HepG2 (cell line): ENCODE measurements at regions not wholly inside any gene's neighbourhood (a gene's known extent, or its start where the extent isn't known, plus 50 kb on each side); places are given as distances from the start of the nearest gene placed in this dataset.

ENCODE experiments used
- ATAC-seq: fragments of 200-7000 bp; cut with Tn5 transposase; 3 replicates; pipeline ENCODE4 v1.9.1; 2020; ENCODE audit warnings: mild to moderate bottlenecking, moderate library complexity
- BruUV-seq: library from RNA; stranded (reverse); fragments of 400-500 nt; replicated peaks from 2 replicates; lab custom pipeline; 2021; lab: Mats Ljungman, UMichigan
- CTCF ChIA-PET: fragments of 300-600 bp; formaldehyde crosslinking; extraction: SDS; loops from one replicate; lab custom pipeline; 2021; ENCODE audit warnings: low total read pairs, inconsistent platforms, low intra/inter-chr PET ratio; lab: Yijun Ruan, JAX
- POLR2A ChIA-PET: fragments of 350-600 bp; sonication (Branson Sonifier 250); formaldehyde crosslinking; loops from one replicate; lab custom pipeline; 2020; ENCODE audit warnings: antibody characterized with exemption, inconsistent platforms; lab: Yijun Ruan, JAX
- DNase-seq: peaks from one replicate; pipeline ENCODE4 v3.0.0-alpha.2; 2015; ENCODE audit warnings: low spot score
- FAIRE-seq: peaks from 3 replicates; lab custom pipeline; 2011; peaks lifted over from hg19 to GRCh38; lab: Jason Lieb, UNC
- H2AFZ ChIP-seq: one replicate; pipeline ENCODE4 v1.6.1; 2011; ENCODE audit warnings: low read length, inconsistent platforms
- H3K27ac ChIP-seq: fragments of 300-600 bp; 3 replicates; pipeline ENCODE4 v1.8.0; 2011; ENCODE audit warnings: mixed run types, mild to moderate bottlenecking, mixed read lengths, low read length, inconsistent platforms; ENCODE audit not compliant: insufficient read depth; ENCODE audit errors: extremely low read length
- H3K27me3 ChIP-seq, 2 experiments: fragments of 200-600 bp in 1 of 2; 2 replicates in 1 of 2; 3 replicates in 1 of 2; pipeline versions ENCODE4 v1.6.0 to v1.8.0; 2011; ENCODE audit warnings: low read length in 2 of 2, mild to moderate bottlenecking in 2 of 2, moderate library complexity in 2 of 2, inconsistent platforms in 1 of 2; ENCODE audit not compliant: insufficient read depth in 2 of 2, control insufficient read depth in 1 of 2
- H3K36me3 ChIP-seq, 2 experiments: fragments of 200-600 bp in 1 of 2; replicated peaks in 1 of 2; 2 replicates in 1 of 2; 3 replicates in 1 of 2; pipeline versions ENCODE4 v1.5.1 to v1.8.0; 2011; ENCODE audit warnings: low read length in 2 of 2, inconsistent platforms in 1 of 2; ENCODE audit not compliant: insufficient read depth in 2 of 2, control insufficient read depth in 1 of 2
- H3K4me1 ChIP-seq: 2 replicates; pipeline ENCODE4 v1.5.1; 2012; ENCODE audit warnings: low read length, inconsistent platforms; ENCODE audit not compliant: insufficient read depth
- H3K4me2 ChIP-seq: 2 replicates; pipeline ENCODE4 v1.6.0; 2011; ENCODE audit warnings: low read depth, low read length, inconsistent platforms
- H3K4me3 ChIP-seq, 3 experiments: fragments of 200-600 bp in 1 of 3; sonication (generic), shearing (Covaris generic) in 1 of 3; replicated peaks in 1 of 3; 2 replicates each; pipeline ENCODE4 v1.5.1; 2011 to 2016; ENCODE audit warnings: low read length in 3 of 3, inconsistent platforms in 2 of 3, low read depth in 2 of 3, mild to moderate bottlenecking in 2 of 3, control low read depth in 1 of 3, mixed read lengths in 1 of 3; ENCODE audit not compliant: insufficient read depth in 1 of 3
- H3K79me2 ChIP-seq: one replicate; pipeline ENCODE4 v1.6.1; 2011; ENCODE audit warnings: low read length, inconsistent platforms; ENCODE audit not compliant: insufficient read depth
- H3K9ac ChIP-seq: 2 replicates; pipeline ENCODE4 v1.6.0; 2011; ENCODE audit warnings: mild to moderate bottlenecking, low read depth, low read length, inconsistent platforms; ENCODE audit not compliant: insufficient read depth
- H3K9me3 ChIP-seq: 2 replicates; pipeline ENCODE4 v1.5.1; 2012; ENCODE audit warnings: mild to moderate bottlenecking, low read length
- H4K20me1 ChIP-seq: 2 replicates; pipeline ENCODE4 v1.6.0; 2011; ENCODE audit warnings: inconsistent platforms, mild to moderate bottlenecking, low read length, moderate library complexity; ENCODE audit not compliant: insufficient read depth
- AGO1 ChIP-seq: fragments of 200-400 bp; formaldehyde crosslinking; IDR thresholded peaks from 2 replicates; pipeline ENCODE4 v1.6.1; 2017; ENCODE audit warnings: mild to moderate bottlenecking, low read depth, low read length, moderate library complexity; ENCODE audit not compliant: poor library complexity, severe bottlenecking
- ARNT2 ChIP-seq: sonication (generic); formaldehyde crosslinking; IDR thresholded peaks from 2 replicates; pipeline ENCODE4 v1.8.0; 2022; ENCODE audit warnings: mild to moderate bottlenecking, low read depth, missing genetic modification reagents, moderate library complexity
- HINFP ChIP-seq: sonication (generic); formaldehyde crosslinking; IDR thresholded peaks from 2 replicates; pipeline ENCODE4 v1.4.0; 2020; ENCODE audit warnings: low read depth, mild to moderate bottlenecking, missing genetic modification reagents
- USF2 ChIP-seq, 2 experiments: sonication (generic) in 1 of 2; formaldehyde crosslinking in 1 of 2; IDR thresholded peaks; 2 replicates each; pipeline versions ENCODE4 v1.5.1 to v1.6.1; 2011 to 2020; ENCODE audit warnings: borderline replicate concordance in 1 of 2, low read depth in 1 of 2, low read length in 1 of 2, mild to moderate bottlenecking in 1 of 2, missing genetic modification reagents in 1 of 2, moderate library complexity in 1 of 2
- ZMAT5 ChIP-seq: sonication (generic); formaldehyde crosslinking; IDR thresholded peaks from 2 replicates; pipeline ENCODE4 v1.5.0; 2020; ENCODE audit warnings: mild to moderate bottlenecking, low read depth, missing genetic modification reagents, borderline replicate concordance
- ZNF24 ChIP-seq: fragments of 450-650 bp; IDR thresholded peaks from 2 replicates; pipeline ENCODE4 v1.6.1; 2017; ENCODE audit warnings: antibody characterized with exemption, mild to moderate bottlenecking
- ZNF280D ChIP-seq: sonication (generic); formaldehyde crosslinking; IDR thresholded peaks from 2 replicates; pipeline ENCODE4 v1.5.1; 2020; ENCODE audit warnings: mild to moderate bottlenecking, missing genetic modification reagents
- ZNF44 ChIP-seq: sonication (generic); formaldehyde crosslinking; IDR thresholded peaks from 2 replicates; pipeline ENCODE4 v1.5.1; 2020; ENCODE audit warnings: mild to moderate bottlenecking, missing genetic modification reagents
- ZNF530 ChIP-seq: sonication (generic); formaldehyde crosslinking; IDR thresholded peaks from 2 replicates; pipeline ENCODE4 v1.5.0; 2020; ENCODE audit warnings: low read depth, mild to moderate bottlenecking, missing genetic modification reagents
- ZNF737 ChIP-seq: sonication (generic); formaldehyde crosslinking; IDR thresholded peaks from 2 replicates; pipeline ENCODE4 v1.5.0; 2020; ENCODE audit warnings: missing genetic modification reagents, mild to moderate bottlenecking, borderline replicate concordance
- WGBS: methylation state at CpG from one replicate; pipeline ENCODE4 v1.1.6; 2017; ENCODE audit warnings: low lambda C conversion rate; 5-methylcytosine and 5-hydroxymethylcytosine counted together
- in situ Hi-C: cut with HindIII; loops from 2 replicates; pipeline ENCODE4 v1.10.0; 2017; ENCODE audit warnings: low pct_unique_long_range_greater_than_20kb; ENCODE audit not compliant: extremely low pct_ligation_motif_present
- intact Hi-C: fragments of 100-400 bp; cut with micrococcal nuclease; formaldehyde crosslinking; loops from one replicate; pipeline ENCODE4 v1.10.0; 2022; ENCODE audit not compliant: unreplicated experiment

DNA sequence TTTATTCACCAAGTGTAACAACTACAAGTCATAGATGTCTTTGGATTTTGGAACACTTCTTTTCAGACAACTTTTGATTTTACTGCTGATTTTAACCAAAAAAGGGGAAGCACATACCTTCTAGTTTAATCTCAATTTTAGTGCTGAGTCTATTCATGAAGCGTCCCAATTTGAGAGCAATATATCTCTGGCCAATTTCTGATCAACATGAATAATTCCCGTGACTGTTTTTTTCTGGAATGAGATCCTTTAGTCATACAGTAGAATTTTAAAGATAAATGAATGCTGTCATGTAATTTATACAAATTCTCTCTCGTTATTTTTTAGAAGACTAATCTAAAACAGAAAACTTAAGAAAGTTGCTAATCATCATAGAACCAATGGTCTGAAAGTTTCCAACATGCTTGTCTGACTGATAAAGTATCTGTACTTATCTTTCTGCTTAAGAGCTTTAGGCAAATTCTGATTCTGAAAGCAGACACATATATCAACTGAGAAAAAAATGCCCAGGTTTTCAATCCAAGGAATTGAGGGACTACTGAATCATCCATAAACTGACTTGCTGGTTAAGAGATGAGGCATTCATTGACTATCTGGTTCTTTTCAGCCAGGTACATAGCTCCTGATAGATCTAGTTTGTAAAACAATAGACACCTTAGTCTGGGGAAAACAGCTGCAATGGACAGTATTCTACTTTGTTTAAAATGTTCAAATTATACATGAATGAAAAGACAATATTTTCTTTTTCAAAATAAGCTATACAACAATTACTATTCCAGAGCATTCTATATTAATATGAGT, 657.5 kb downstream of the RFPL4B start:
- 3% methylated on average over 3 of the region's 3 CpGs for WGBS
- H3K9ac ChIP-seq = no peak overlapping the region
- no TSS peak for BruUV-seq
- no peak overlapping the region for H3K27ac ChIP-seq
- no peak overlapping the region for H3K4me3 ChIP-seq
- no peak overlapping the region for H2AFZ ChIP-seq
- TF ChIP-seq AGO1 (no peak), ZNF530 (CRISPR knock-in tag) (no peak), USF2 (IDR thresholded peaks at IDR 0.05; ENCODE audit: low read depth, low read length) (no peak), USF2 (CRISPR knock-in tag; IDR thresholded peaks at IDR 0.05; ENCODE audit: borderline replicate concordance) (no peak), ZNF737 (CRISPR knock-in tag) (no peak), ARNT2 (CRISPR knock-in tag) (no peak), ZNF44 (CRISPR knock-in tag) (no peak), ZMAT5 (no peak), ZNF280D (CRISPR knock-in tag) (no peak), ZNF24 (no peak), HINFP (CRISPR knock-in tag) (no peak)
- CTCF ChIA-PET = no interaction called here
- ATAC-seq (no peak), DNase-seq (no peak), FAIRE-seq (no peak)
- POLR2A ChIA-PET = no interaction called here
- no peaks in the 10 kb centered on the region for H3K9me3 ChIP-seq
- no peak overlapping the region for H3K4me2 ChIP-seq
- no peaks in the 10 kb centered on the region for H3K27me3 ChIP-seq
- H3K79me2 ChIP-seq = no peaks in the 10 kb centered on the region
- intact Hi-C loops = no loop called here
- in situ Hi-C loops = no loop called here
- no peaks in the 10 kb centered on the region for H4K20me1 ChIP-seq
- no peaks in the 10 kb centered on the region for H3K4me1 ChIP-seq
- no peaks in the 10 kb centered on the region for H3K36me3 ChIP-seq
